HCT116 (cell line): ENCODE measurements at regions not wholly inside any gene's neighbourhood (a gene's known extent, or its start where the extent isn't known, plus 50 kb on each side); places are given as distances from the start of the nearest gene placed in this dataset.

Source experiments
- ATAC-seq: fragments of 200-7000 bp; cut with Tn5 transposase; 2 replicates; pipeline ENCODE4 v1.9.1; 2020; ENCODE audit warnings: mild to moderate bottlenecking, moderate library complexity
- BruUV-seq: library from RNA; stranded (reverse); fragments of 400-500 nt; replicated peaks from 2 replicates; lab custom pipeline; 2021; lab: Mats Ljungman, UMichigan
- CTCF ChIA-PET: fragments of 300-600 bp; sonication (Branson Sonifier 250); formaldehyde crosslinking; loops from one replicate; lab custom pipeline; 2021; ENCODE audit warnings: antibody characterized with exemption; lab: Charles Lee
- POLR2A ChIA-PET: fragments of 300-600, 350-600 bp; sonication (Branson Sonifier 250); formaldehyde crosslinking; loops from one replicate; lab custom pipeline; 2021; ENCODE audit warnings: antibody characterized with exemption; lab: Charles Lee
- RAD21 ChIA-PET, 2 experiments: fragments of 300-600 bp; sonication (Branson Sonifier 250); formaldehyde crosslinking; loops; one replicate each; lab custom pipeline; 2023; ENCODE audit warnings: low total read pairs in 2 of 2; ENCODE audit not compliant: uncharacterized antibody in 2 of 2, unreplicated experiment in 2 of 2, low non-redundant PET in 1 of 2; lab: Charles Lee
- DNase-seq: peaks from one replicate; pipeline ENCODE4 v3.0.0-alpha.2; 2010; ENCODE audit warnings: low read depth, low spot score
- H2AFZ ChIP-seq: fragments of 200-600 bp; shearing (Covaris generic), sonication (generic); 2 replicates; pipeline ENCODE4 v1.6.1; 2017; ENCODE audit warnings: low read depth, mixed run types, mixed read lengths, antibody characterized with exemption, low read length; ENCODE audit not compliant: poor library complexity, severe bottlenecking
- H3K27ac ChIP-seq: 2 replicates; pipeline ENCODE4 v1.5.1; 2012; ENCODE audit warnings: low read depth, low read length
- H3K27me3 ChIP-seq: fragments of 200-600 bp; sonication (generic); 2 replicates; pipeline ENCODE4 v1.6.1; 2016; ENCODE audit warnings: mixed run types, low read length, mixed read lengths; ENCODE audit not compliant: insufficient read depth
- H3K36me3 ChIP-seq, 2 experiments: fragments of 200-500 bp in 1 of 2; fragments of 200-600 bp in 1 of 2; sonication (Bioruptor generic) in 1 of 2; sonication (generic) in 1 of 2; 2 replicates each; pipeline versions ENCODE4 v1.5.1 to v1.6.1; 2014 to 2016; ENCODE audit warnings: low read length in 2 of 2, inconsistent platforms in 1 of 2, mixed read lengths in 1 of 2, mixed run types in 1 of 2; ENCODE audit not compliant: insufficient read depth in 2 of 2, control insufficient read depth in 1 of 2
- H3K4me1 ChIP-seq, 2 experiments: fragments of 200-600 bp in 1 of 2; sonication (generic) in 1 of 2; 2 replicates each; pipeline versions ENCODE4 v1.5.1 to v1.6.1; 2012 to 2017; ENCODE audit warnings: low read length in 2 of 2, inconsistent platforms in 1 of 2, mild to moderate bottlenecking in 1 of 2, mixed read lengths in 1 of 2, mixed run types in 1 of 2, moderate library complexity in 1 of 2; ENCODE audit not compliant: insufficient read depth in 2 of 2, control insufficient read depth in 1 of 2
- H3K4me2 ChIP-seq: fragments of 200-600 bp; sonication (generic); 2 replicates; pipeline ENCODE4 v1.6.1; 2017; ENCODE audit warnings: mixed run types, low read length, mixed read lengths
- H3K4me3 ChIP-seq, 2 experiments: fragments of 200-600 bp in 1 of 2; sonication (generic) in 1 of 2; replicated peaks in 1 of 2; 2 replicates each; pipeline ENCODE4 v1.5.1; 2011 to 2016; ENCODE audit warnings: low read length in 2 of 2, control low read depth in 1 of 2, low read depth in 1 of 2, mild to moderate bottlenecking in 1 of 2, mixed read lengths in 1 of 2, mixed run types in 1 of 2
- H3K79me2 ChIP-seq: fragments of 200-600 bp; sonication (generic); 2 replicates; pipeline ENCODE4 v1.6.1; 2017; ENCODE audit warnings: mild to moderate bottlenecking, mixed run types, low read length, moderate library complexity, mixed read lengths; ENCODE audit not compliant: insufficient read depth
- H3K9ac ChIP-seq: fragments of 200-600 bp; sonication (generic); 2 replicates; pipeline ENCODE4 v1.6.1; 2016; ENCODE audit warnings: low read length, mixed read lengths
- H3K9me2 ChIP-seq: fragments of 200-600 bp; sonication (generic), shearing (Covaris generic); 2 replicates; pipeline ENCODE4 v1.6.1; 2017; ENCODE audit warnings: mixed run types, mild to moderate bottlenecking, moderate library complexity; ENCODE audit not compliant: insufficient read depth
- H3K9me3 ChIP-seq, 2 experiments: fragments of 200-500 bp in 1 of 2; fragments of 200-600 bp in 1 of 2; sonication (Bioruptor generic) in 1 of 2; sonication (generic) in 1 of 2; 2 replicates each; pipeline ENCODE4 v1.6.1; 2014 to 2017; ENCODE audit warnings: low read length in 2 of 2, mixed read lengths in 2 of 2, inconsistent platforms in 1 of 2, low read depth in 1 of 2, mild to moderate bottlenecking in 1 of 2, mixed run types in 1 of 2, moderate library complexity in 1 of 2; ENCODE audit not compliant: control insufficient read depth in 1 of 2, insufficient read depth in 1 of 2
- H4K20me1 ChIP-seq: fragments of 200-600 bp; sonication (generic), shearing (Covaris generic); 2 replicates; pipeline ENCODE4 v1.6.1; 2017; ENCODE audit warnings: mixed run types, mild to moderate bottlenecking, moderate library complexity; ENCODE audit not compliant: insufficient read depth
- ATF3 ChIP-seq: IDR thresholded peaks from 2 replicates; pipeline ENCODE4 v1.6.1; 2012
- CBX3 ChIP-seq: IDR thresholded peaks from 2 replicates; pipeline ENCODE4 v1.6.1; 2012; ENCODE audit warnings: low read depth
- CEBPB ChIP-seq: IDR thresholded peaks from 2 replicates; pipeline ENCODE4 v1.6.1; 2012; ENCODE audit warnings: low read depth
- ELF1 ChIP-seq: IDR thresholded peaks from 2 replicates; pipeline ENCODE4 v1.6.1; 2012; ENCODE audit warnings: low read depth, borderline replicate concordance
- EZH2phosphoT487 ChIP-seq: fragments of 200-600 bp; IDR thresholded peaks from 2 replicates; pipeline ENCODE4 v1.6.1; 2018; ENCODE audit warnings: antibody characterized with exemption, borderline replicate concordance
- FOSL1 ChIP-seq: IDR thresholded peaks from 2 replicates; pipeline ENCODE4 v1.6.1; 2012; ENCODE audit warnings: low read depth
- JUND ChIP-seq: IDR thresholded peaks from 2 replicates; pipeline ENCODE4 v1.6.1; 2012
- POLR2A ChIP-seq: IDR thresholded peaks from 2 replicates; pipeline ENCODE4 v1.7.0; 2011; ENCODE audit warnings: borderline replicate concordance; ENCODE audit not compliant: insufficient read depth, insufficient read length; ENCODE audit errors: extremely low read depth
- REST ChIP-seq: IDR thresholded peaks from 2 replicates; pipeline ENCODE4 v1.6.1; 2012; ENCODE audit warnings: low read depth
- SP1 ChIP-seq: IDR thresholded peaks from 2 replicates; pipeline ENCODE4 v1.6.1; 2012; ENCODE audit warnings: low read depth
- SRF ChIP-seq: IDR thresholded peaks from 2 replicates; pipeline ENCODE4 v1.6.1; 2012; ENCODE audit warnings: low read depth
- intact Hi-C: fragments of 100-400 bp; cut with micrococcal nuclease; formaldehyde crosslinking; loops from 2 replicates; pipeline ENCODE4 v1.10.0; 2022

GRCh38 chr2:138964418-138964817 lies 184.2 kb upstream of the NXPH2 start:
- no peak overlapping the region for H3K4me3 ChIP-seq
- DNase-seq (no peak), ATAC-seq (no peak)
- BruUV-seq: no TSS peak
- CTCF ChIA-PET: no interaction called here
- H3K9ac ChIP-seq: no peak overlapping the region
- no peaks in the 10 kb centered on the region for H3K79me2 ChIP-seq
- no peak overlapping the region for H2AFZ ChIP-seq
- H3K4me1 ChIP-seq: no peaks in the 10 kb centered on the region
- H4K20me1 ChIP-seq: no peaks in the 10 kb centered on the region
- H3K9me3 ChIP-seq: no peaks in the 10 kb centered on the region
- no peak overlapping the region for H3K4me2 ChIP-seq
- RAD21 ChIA-PET: no interaction called here
- H3K27ac ChIP-seq: no peak overlapping the region
- POLR2A ChIA-PET: no interaction called here
- no peaks in the 10 kb centered on the region for H3K27me3 ChIP-seq
- H3K36me3 ChIP-seq: no peaks in the 10 kb centered on the region
- intact Hi-C loops: no loop called here
- no peaks in the 10 kb centered on the region for H3K9me2 ChIP-seq
- TF ChIP-seq SP1 (peak; percentile 37; the same call in 1 of the 2 replicates), POLR2A (no peak), ATF3 (no peak), FOSL1 (peak; percentile 38; the same call in 1 of the 2 replicates)

- POLR2A ChIA-PET: interaction anchor here (0.9 kb wide), 1 partner anchor 15 kb away, joined by 3 read pairs; no protein-coding TSS in a partner anchor
- Histone ChIP-seq H3K9me3 (no peaks in the 10 kb centered on the region), H3K4me2 (no peak overlapping the region), H2AFZ (no peak overlapping the region), H3K4me3 (no peak overlapping the region), H3K79me2 (no peaks in the 10 kb centered on the region), H3K36me3 (no peaks in the 10 kb centered on the region), H4K20me1 (no peaks in the 10 kb centered on the region), H3K27me3 (no peaks in the 10 kb centered on the region), H3K4me1 (no peaks in the 10 kb centered on the region), H3K9ac (no peak overlapping the region), H3K9me2 (no peaks in the 10 kb centered on the region), H3K27ac (no peak overlapping the region)
- CTCF ChIA-PET: no interaction called here
- TF ChIP-seq ELF1 (no peak), REST (no peak), EZH2phosphoT487 (no peak), CEBPB (no peak), JUND (no peak), ATF3 (no peak), CBX3 (no peak), SRF (no peak)
- RAD21 ChIA-PET: no interaction called here
- ATAC-seq: no peak
- intact Hi-C loops: no loop called here
- DNase-seq: no peak
- no TSS peak for BruUV-seq
These were observed 182.5 kb upstream of the NXPH2 start for GRCh38 chr2:138962686-138963085.
